Umbilical cord (tissue), 1 donor: ENCODE measurements at regions not wholly inside any gene's neighbourhood (a gene's known extent, or its start where the extent isn't known, plus 50 kb on each side); places are given as distances from the start of the nearest gene placed in this dataset.

Experiments
- DNase-seq: peaks from one replicate; pipeline ENCODE4 v3.0.0-alpha.2; 2015; ENCODE audit warnings: low spot score

- DNase-seq, result no peak
Measured at GRCh38 chr16:11473728-11474127, 113.0 kb downstream of the LITAF start.

DNA sequence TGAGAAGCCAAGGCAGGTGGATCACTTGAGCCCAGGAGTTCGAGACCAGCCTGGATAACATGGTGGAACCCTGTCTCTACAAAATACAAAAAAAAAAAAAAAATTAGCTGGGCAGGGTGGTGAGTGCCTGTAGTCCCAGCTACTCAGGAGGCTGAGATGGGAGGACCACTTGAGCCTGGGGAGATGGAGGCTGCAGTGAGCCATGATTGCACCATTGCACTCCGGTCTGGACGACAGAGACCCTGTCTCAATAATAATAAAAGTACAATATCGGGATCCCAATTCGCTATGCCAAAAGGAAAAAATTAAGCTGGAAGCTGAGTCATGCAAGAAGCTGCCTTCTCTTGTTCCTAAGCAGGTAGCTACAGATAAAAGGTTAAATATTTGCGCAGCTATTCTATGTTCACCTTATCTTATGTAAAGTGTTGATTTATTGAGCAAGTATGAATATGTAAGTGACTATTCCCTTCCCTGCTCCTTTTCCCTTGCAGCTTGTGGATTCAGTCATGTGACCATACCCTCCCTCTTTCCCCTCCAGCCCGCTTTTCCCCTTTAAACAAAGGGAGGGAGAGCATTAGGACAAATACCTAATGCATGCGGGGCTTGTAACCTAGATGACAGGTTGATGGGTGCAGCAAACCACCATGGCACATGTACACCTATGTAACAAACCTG lies 112.0 kb downstream of the LITAF start:
- no peak for DNase-seq

GRCh38 chr16:11475896-11476630 lies 110.7 kb downstream of the LITAF start:
- DNase-seq, result no peak

- no peak for DNase-seq
Measured at GRCh38 chr16:11476676-11477075, 110.0 kb downstream of the LITAF start.

DNA sequence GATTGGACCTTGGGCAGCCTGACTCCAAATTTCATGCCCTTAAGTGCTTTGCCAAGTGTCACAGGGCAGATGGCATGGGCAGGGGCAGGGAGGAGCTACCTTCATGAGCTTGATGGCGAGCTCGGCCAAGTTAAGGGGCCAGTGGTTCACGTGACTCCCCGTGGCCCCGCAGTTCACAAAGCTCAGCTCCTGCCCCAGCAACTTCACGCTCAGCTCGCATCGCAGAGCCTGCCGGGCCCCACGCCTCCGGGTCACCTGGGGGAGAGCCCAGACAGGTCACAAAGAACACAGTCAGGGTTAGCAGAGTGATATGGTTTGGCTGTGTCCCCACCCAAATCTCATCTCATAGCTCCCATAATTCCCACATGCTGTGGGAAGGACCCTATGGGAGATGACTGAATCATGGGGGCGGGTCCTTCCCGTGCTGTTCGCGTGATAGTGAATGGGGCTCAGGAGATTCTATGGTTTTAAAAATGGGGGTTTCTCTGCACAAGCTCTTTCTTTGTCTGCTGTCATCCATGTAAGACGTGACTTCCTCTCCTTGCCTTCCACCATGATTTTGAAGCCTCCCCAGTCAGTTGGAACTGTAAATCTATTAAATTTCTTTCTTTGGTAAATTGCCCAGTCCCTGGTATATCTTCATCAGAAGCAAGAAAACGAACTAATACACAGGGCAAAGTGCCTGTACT lies 108.1 kb downstream of the LITAF start:
- DNase-seq, result no peak

DNA sequence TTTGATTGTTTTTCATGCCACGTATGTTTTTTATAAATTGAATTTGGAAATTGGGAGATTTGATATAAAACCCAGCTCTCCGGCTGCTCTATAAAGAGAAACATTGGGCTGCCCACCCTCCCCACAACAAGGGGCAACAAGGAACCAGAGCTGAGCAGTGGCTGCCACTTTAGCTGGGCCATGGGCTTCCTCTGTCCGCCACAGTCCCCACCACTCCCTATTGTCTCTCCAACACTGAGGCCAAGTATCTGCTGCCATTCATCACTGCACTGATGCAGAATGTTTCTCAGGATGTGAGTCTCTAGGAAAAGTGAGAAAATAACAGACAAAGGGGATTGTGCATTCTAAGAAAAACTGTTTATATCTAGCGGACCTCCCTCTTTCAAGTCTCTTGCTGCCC lies 106.8 kb downstream of the LITAF start:
- DNase-seq, result no peak

DNA sequence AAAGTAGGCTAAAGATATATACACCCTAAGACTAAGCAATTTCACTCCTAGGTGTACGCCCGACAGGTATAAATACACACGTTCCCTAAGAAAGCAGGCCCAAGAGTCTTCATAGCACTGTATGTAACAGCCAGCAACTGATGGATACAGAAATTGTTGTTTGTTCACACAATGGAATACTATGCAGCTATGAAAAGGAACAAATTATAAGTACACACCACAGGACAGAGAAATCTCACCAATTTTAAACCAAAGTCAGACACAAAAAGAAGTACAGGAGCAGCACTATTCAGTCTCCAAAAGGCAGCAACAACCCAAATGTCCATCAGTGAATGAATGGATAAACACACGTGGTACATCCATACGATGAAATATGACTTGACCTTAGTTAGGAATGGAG lies 106.1 kb downstream of the LITAF start:
- DNase-seq, result no peak

DNA sequence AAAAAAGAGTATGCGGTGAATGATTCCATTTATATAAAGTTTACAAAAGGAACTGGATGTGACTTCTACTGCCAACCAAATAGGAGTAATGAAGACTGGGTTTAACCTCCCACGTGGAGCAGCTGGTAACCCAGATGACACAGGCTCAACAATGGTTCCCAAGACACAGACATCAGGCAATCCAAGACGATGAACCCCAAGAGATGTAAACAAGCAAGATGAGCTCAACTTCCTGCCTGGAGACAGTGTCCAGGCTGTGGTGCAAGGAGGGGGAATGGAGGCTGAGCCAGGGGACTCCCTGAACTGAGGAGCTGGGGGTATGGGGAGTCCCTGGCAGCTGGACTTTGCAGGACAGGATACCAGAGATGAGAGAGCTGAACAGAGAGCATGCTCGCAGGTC lies 104.7 kb downstream of the LITAF start:
- no peak for DNase-seq

GRCh38 chr16:11482946-11483748 lies 103.6 kb downstream of the LITAF start:
- no peak for DNase-seq

GRCh38 chr16:11484691-11485258 lies 101.9 kb downstream of the LITAF start:
- no peak for DNase-seq

GRCh38 chr16:11485676-11486075 lies 101.0 kb downstream of the LITAF start:
- DNase-seq, result no peak

DNA sequence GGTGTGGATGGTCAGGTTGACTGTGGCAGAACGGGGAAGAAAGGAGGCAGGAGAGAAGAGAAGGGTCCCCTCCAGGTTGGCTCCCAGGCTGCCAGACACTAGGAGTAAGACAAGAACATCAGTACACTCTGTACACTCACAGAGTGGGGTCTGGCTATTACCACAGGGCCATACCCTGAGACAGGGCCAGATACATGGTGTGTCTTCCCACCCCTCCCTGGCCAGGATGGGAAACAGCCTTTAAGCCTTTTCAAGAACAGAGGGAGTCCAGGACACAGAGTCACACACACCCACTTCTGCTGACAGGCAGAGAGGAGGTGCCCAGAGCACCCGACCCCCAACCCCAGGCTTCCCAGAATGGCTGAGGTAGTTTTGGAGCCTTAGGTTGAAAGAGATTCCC lies 99.4 kb downstream of the LITAF start:
- no peak for DNase-seq

DNA sequence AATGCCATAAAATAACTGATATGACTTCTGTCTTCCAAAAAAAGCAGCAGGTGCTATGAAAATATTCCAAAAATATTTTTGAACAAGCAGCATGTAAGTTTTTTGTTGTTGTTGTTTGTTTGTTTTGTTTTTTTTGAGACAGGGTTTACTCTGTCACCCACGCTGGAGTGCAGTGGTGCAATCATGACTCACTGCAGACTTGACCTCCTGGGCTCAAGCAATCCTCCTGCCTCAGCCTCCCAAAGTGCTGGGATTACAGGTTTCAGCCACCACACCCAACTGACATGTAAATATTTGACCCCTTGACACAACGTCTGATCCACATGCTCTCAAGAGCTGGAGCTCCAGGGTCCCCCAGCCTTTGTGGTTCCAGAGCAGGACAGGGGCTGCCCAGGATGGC lies 98.4 kb downstream of the LITAF start:
- DNase-seq, result no peak

DNA sequence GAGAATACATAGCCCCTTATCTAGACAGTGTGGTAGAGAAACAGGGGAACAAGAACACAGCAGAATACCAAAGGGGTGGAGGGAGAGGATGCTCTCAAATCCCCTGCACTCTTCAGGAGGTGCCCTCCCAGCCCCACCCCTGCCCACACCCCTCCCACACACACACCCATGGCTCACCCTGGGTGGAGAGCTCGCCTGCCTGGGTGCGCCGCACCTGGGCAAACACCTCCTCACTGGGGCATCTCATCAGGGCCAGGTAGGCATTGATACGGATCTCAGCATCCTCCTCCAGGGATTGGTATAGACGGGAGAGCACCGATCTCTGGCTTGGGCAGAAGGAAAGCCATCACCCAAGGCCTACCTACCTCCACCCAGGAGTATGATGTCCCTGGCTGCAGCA lies 95.2 kb downstream of the LITAF start:
- DNase-seq, result no peak

DNA sequence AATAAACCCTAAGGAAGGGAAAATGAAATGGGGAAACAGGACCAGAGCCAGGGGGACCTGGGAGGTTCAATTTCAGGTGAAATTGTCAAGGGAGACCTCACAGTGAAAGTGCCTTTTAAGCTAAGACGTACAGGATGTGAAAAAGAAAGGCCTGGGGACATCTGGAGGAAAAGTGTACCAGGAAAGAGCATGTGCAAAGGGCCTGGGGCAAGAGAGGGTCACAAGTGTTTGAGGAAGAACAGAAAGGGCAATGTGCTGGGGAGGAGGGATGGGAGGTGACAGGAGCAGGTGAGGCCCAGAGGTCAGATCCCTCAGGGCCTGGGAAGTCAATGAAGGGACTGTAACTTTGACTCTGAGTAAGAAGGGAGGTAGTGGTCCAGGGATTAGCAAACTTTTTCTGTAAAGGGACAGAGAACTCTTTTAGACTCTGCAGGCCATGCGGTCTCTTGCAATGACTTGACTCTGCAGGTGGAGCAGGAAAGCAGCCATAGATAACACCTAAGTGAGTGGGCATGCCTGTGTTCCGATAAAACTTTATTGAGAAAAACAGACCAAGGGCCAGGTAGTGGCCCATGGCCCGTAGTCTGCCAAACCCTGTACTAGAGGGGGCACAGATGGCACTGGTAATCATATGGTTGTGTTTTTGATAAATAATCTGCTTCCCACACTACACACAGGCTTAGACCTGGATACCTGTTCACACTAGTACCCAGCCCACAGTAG lies 93.8 kb downstream of the LITAF start:
- no peak for DNase-seq

- DNase-seq, result no peak
Measured at GRCh38 chr16:11493531-11493929, 93.2 kb downstream of the LITAF start.

- DNase-seq, result no peak
Measured at GRCh38 chr16:11494029-11494428, 92.7 kb downstream of the LITAF start.

DNA sequence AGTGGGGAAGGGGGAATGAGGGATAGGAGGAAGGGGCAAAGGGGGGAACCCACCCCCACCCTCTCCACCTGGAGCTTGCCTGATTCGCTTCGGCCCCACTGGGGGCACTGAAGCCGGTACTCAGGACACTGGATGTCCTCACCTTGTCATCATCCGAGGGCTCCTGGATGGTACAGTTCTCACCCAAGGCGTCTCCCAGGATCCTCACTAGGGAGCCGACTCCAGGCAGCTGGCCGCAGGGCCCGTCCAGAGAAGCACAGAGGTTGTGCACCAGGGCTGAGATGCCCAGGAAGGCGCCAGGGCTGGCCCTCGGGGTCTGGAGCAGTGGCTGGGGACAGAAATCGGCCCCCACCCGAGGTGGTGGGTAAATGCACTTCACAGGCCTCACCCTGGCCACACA lies 92.3 kb downstream of the LITAF start:
- DNase-seq, result no peak

GRCh38 chr16:11495066-11495407 lies 91.7 kb downstream of the LITAF start:
- no peak for DNase-seq
